ENCODE measurements at regions not wholly inside any gene's neighbourhood (a gene's known extent, or its start where the extent isn't known, plus 50 kb on each side); places are given as distances from the start of the nearest gene placed in this dataset.

DNA sequence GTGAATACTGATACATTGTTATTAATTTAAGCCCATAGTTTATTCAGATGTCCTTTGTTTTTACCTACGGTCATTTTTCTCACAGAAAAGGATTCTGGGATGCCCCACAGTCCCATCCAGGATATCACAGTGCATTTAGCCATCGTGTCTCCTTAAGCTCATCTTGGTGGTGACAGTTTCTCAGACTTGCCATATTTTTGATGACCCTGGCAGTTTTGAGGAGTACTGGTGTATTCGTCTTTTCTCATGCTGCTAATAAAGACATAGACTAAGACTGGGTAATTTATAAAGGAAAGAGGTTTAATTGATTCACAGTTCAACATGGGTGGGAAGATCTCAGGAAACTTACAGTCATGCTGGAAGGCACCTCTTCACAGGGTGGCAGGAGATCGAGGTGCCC, 295.9 kb upstream of the CDH4 start:
- ATAC-seq (ENCODE audit: low read depth) (no peak), DNase-seq (no peak)
- Histone ChIP-seq H2AK9ac (replicated peaks; ENCODE audit: low read depth, low read length, poor library complexity) (no peak overlapping the region), H3K23ac (ENCODE audit: low read depth, low read length) (no peak overlapping the region), H3K14ac (replicated peaks; ENCODE audit: low read depth, low read length) (no peak overlapping the region), H3K27ac (ENCODE audit: insufficient read depth, low read length) (no peak overlapping the region), H3K27me3 (ENCODE audit: control insufficient read depth, insufficient read depth, low read length) (no peaks in the 10 kb centered on the region), H3K4me2 (ENCODE audit: low read depth, low read length) (no peak overlapping the region), H3K9ac (ENCODE audit: low read depth, low read length) (no peak overlapping the region), H3K4me3 (ENCODE audit: insufficient read depth, low read depth, low read length) (no peak overlapping the region), H3K9me3 (ENCODE audit: control insufficient read depth, insufficient read depth, low read length) (peaks cover 22% of the 10 kb centered on the region), H3K18ac (ENCODE audit: low read depth, low read length) (no peak overlapping the region), H2BK15ac (ENCODE audit: low read depth, low read length) (no peak overlapping the region), H3K9me1 (ENCODE audit: insufficient read depth, low read length) (no peaks in the 10 kb centered on the region), H3K79me1 (ENCODE audit: low read depth in 1 of 2, low read length in 2 of 2) (no peaks in the 10 kb centered on the region), H3K4me1 (ENCODE audit: control insufficient read depth, insufficient read depth, low read length) (no peaks in the 10 kb centered on the region), H4K5ac (ENCODE audit: low read depth, low read length) (no peak overlapping the region), H4K8ac (ENCODE audit: low read depth in 2 of 2, low read length in 2 of 2) (no peak overlapping the region), H2BK20ac (ENCODE audit: low read depth, low read length) (no peak overlapping the region), H3K36me3 (ENCODE audit: control insufficient read depth, insufficient read depth, low read length) (no peaks in the 10 kb centered on the region), H2BK5ac (ENCODE audit: low read depth, low read length, poor library complexity, severe bottlenecking) (no peak overlapping the region), H2AK5ac (ENCODE audit: low read depth, low read length) (no peak overlapping the region), H4K91ac (ENCODE audit: insufficient read depth, low read depth, low read length) (no peak overlapping the region), H3K56ac (ENCODE audit: extremely low read depth, insufficient read depth, low read length) (no peak overlapping the region), H2AFZ (replicated peaks; ENCODE audit: low read length, poor library complexity) (no peak overlapping the region), H2BK120ac (ENCODE audit: low read depth, low read length) (no peak overlapping the region), H3K4ac (ENCODE audit: low read depth, low read length) (no peak overlapping the region), H4K20me1 (ENCODE audit: insufficient read depth, low read length) (no peaks in the 10 kb centered on the region)
- BruUV-seq (replicated peaks), result no TSS peak
- intact Hi-C loops (cut with micrococcal nuclease) (no loop called here), dilution Hi-C loops (cut with HindIII; ENCODE audit: low sequenced_read_pairs, unreplicated experiment) (no loop called here), in situ Hi-C loops (cut with MboI; ENCODE audit: low sequenced_read_pairs) (no loop called here)
- no CpG with 5 or more reads among the region's 4 CpGs for WGBS, 2 experiments (ENCODE audit: extremely low coverage in 2 of 2, insufficient read length in 1 of 2)
- POLR2A ChIA-PET (ENCODE audit: unreplicated experiment), result no interaction called here
- TF ChIP-seq CEBPB (IDR thresholded peaks at IDR 0.05; ENCODE audit: low read depth, low read length), result no peak
- no peak for TF ChIP-seq SMC3 (IDR thresholded peaks at IDR 0.05; ENCODE audit: low read depth, low read length)
- no peak for TF ChIP-seq CTCF (conservative IDR thresholded peaks at IDR 0.05; ENCODE audit: low read depth, low read length)
- TF ChIP-seq MAFK (IDR thresholded peaks at IDR 0.05; ENCODE audit: low read depth, low read length), result 0 out of 2 replicates have a peak, but pooled peaks have one; percentile 10
- no peak for TF ChIP-seq MXI1 (IDR thresholded peaks at IDR 0.05; ENCODE audit: borderline replicate concordance, low read depth, low read length)
- CTCF ChIA-PET, result no interaction called here
